GM10248 (cell line): ENCODE measurements at regions not wholly inside any gene's neighbourhood (a gene's known extent, or its start where the extent isn't known, plus 50 kb on each side); places are given as distances from the start of the nearest gene placed in this dataset.

Source experiments
- CTCF ChIA-PET: fragments of 300-600 bp; sonication (Branson Sonifier 250); formaldehyde crosslinking; extraction: SDS; loops from one replicate; lab custom pipeline; 2021; ENCODE audit warnings: antibody characterized with exemption; lab: Yijun Ruan, JAX
- POLR2A ChIA-PET: fragments of 350-650 bp; sonication (Branson Sonifier 250); formaldehyde crosslinking; extraction: SDS; loops from one replicate; lab custom pipeline; 2020; ENCODE audit warnings: antibody characterized with exemption; lab: Yijun Ruan, JAX
- DNase-seq: peaks from one replicate; pipeline ENCODE4 v3.0.0; 2012; ENCODE audit errors: extremely low spot score
- TF ChIP-seq, protein P1 (sequence below): IDR thresholded peaks from 2 replicates; pipeline ENCODE4 v1.5.1; 2012; ENCODE audit warnings: mild to moderate bottlenecking, low read depth; ENCODE audit errors: extremely low read depth, missing control alignments, control extremely low read depth

DNA sequence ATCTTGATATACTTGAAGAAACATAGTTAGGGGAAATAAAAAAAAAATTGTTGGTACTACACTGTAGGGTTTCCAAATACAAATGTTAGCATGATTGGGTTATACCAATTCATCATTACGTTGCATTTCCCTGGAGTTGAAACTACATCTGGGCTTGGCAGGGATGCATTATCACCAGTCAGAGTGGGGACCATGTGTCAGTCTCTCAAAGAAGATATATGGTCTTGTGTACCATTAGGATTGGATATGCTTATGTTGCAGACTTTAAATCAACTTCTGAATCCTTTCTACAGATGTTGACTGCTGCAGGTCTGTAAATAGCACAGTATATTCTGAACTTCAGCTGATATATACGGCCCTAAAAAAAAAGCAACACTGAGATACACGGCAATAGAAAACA is 188.5 kb downstream of the SLIT2 start:
- ChIA-PET POLR2A (no interaction called here), CTCF (no interaction called here)
- TF ChIP-seq, protein P1, sequence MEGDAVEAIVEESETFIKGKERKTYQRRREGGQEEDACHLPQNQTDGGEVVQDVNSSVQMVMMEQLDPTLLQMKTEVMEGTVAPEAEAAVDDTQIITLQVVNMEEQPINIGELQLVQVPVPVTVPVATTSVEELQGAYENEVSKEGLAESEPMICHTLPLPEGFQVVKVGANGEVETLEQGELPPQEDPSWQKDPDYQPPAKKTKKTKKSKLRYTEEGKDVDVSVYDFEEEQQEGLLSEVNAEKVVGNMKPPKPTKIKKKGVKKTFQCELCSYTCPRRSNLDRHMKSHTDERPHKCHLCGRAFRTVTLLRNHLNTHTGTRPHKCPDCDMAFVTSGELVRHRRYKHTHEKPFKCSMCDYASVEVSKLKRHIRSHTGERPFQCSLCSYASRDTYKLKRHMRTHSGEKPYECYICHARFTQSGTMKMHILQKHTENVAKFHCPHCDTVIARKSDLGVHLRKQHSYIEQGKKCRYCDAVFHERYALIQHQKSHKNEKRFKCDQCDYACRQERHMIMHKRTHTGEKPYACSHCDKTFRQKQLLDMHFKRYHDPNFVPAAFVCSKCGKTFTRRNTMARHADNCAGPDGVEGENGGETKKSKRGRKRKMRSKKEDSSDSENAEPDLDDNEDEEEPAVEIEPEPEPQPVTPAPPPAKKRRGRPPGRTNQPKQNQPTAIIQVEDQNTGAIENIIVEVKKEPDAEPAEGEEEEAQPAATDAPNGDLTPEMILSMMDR, result no peak
- DNase-seq, result no peak

DNA sequence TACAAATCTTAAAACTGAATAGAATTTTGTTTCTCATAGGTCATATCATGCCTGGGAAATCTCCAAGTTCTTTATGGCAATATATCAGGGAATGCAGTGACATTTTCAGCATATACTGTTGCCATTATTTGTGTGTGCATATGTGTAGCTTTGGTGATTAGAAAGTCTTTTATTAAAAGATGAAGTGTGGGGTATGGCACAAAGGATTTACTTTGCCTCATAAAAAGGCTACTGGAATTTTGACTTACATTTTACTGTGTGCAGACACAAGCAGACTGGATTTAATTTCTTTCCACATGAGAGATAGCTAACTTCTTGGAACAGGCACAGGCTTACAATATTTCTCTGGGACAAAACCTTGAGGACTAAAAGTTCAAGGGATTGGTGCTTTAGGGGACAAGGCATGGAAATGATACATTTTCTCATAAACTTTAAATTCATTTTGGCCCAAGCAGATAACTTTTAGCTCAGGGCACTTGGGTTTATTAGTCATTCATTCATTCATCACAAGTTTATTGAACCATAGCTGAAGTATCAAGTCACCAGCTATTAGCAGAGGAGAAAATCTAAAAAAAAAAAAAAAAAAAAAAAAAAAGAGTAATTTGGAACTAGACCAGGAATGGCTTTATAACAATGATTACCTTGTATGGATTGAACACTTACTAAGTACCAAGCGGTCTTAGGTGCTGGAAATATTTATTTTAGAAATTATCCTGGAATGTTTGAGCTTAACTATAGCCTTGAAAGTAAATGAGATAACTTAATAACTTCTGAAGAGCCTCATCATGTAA is 191.5 kb downstream of the SLIT2 start:
- ChIA-PET POLR2A (no interaction called here), CTCF (interaction anchor here (1.4 to 2.0 kb wide), 3 partner anchors 10 to 14 kb away, joined by 3 to 7 read pairs (median 3); no protein-coding TSS in a partner anchor)
- no peak for DNase-seq
- TF ChIP-seq, protein P1, result no peak

DNA sequence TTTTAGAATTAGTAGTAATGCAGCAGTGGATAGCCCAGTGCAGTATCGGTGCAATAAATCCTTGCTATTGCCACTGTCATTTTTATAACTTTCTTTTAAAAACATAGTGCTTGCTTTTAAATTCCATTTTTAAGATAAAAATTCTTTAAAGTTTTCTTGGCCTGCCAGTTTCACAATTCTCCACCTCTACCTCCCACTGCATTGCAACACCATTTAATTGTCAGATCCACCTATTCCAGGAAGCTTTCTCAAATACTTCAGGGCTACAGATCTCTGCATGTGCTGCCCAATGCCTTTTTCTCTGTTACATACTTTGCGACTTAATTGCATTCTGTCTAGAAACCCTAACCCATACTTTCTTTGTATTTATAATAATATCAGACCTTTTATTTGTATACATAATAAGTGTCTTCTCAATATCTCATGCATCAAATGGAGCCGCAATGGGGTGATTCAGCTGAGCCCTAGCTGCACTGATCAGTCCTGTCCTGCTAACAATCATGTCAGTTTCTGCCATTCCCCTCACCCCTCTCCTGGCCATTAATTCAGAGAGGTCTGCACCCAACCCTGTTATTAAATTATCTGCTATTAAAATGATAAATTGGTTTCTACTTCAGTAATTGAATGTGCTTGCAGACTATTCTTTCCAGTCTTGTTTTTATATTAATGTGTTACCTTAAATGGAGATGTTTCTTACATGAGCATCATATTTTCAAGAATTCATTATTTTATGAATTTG is 193.1 kb downstream of the SLIT2 start:
- POLR2A ChIA-PET, result no interaction called here

DNA sequence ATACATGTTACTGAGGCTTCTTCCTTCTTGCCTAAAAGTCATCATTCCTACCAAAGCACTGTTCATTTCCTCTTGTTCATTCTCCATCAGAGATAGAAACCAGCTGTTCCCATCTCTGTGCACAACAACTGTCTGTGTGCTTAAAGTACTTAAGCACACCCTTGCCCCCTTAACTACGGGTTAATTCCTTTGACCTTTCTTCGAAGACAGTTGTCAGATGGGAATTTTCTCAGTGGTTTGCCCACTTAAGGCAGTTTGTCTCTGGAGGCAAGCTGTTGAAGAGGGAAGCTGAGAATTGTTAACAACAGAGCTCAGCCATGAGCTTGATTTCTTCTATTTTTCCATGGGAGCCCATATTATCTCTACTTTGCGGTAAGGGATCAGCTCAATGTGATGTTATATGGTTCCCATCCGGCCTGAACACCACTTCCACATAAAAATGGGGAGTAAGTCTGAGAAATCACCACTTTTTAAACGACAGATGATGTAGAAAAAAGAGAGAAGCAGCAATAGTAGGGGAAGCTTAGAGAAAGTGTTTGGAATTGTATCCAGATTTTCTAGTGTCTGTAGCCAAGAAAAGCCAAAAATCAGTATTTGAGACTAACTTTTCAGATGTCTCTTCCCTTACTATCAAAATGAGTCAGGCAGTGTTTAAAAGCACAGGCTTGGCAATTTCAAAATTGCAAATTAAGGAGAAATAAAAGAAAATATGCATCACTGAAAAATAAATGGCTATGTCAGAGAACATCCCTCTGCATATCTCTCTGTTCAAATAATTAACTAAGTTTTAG is 194.4 kb downstream of the SLIT2 start:
- TF ChIP-seq, protein P1, result no peak
- ChIA-PET CTCF (interaction anchor here (1.0 to 1.7 kb wide), 4 partner anchors 12 to 50 kb away, joined by 3 to 5 read pairs (median 4); no protein-coding TSS in a partner anchor), POLR2A (no interaction called here)
- no peak for DNase-seq

More for the DNA sequence above, 193.1 kb downstream of the SLIT2 start:
- DNase-seq, result no peak
- TF ChIP-seq, protein P1, result no peak
- CTCF ChIA-PET, result interaction anchor here (1.4 to 1.6 kb wide), 2 partner anchors 12 to 14 kb away, joined by 3 to 4 read pairs; no protein-coding TSS in a partner anchor

DNA sequence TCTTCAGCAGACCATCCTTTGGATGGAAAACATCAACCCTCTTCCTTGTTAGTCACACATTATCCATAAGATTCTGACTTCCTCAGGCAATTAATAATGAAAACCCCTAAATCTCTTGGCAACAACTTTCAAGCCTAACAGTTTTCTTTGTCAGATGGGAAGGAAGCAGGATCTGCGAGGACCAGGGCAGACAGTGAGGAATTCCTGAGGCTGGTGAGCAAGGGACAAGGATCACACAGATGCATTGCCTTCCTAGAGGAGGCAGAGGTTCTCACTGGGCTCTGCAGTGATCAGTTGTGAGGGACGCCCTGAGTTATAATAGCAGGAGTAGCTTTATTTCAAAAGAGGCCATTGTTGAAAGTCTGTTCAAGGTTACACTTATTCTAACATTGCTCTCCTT is 195.4 kb downstream of the SLIT2 start:
- TF ChIP-seq, protein P1, result no peak
- ChIA-PET CTCF (interaction anchor here (1.7 kb wide), 1 partner anchor 51 kb away, joined by 5 read pairs; no protein-coding TSS in a partner anchor), POLR2A (no interaction called here)
- no peak for DNase-seq

DNA sequence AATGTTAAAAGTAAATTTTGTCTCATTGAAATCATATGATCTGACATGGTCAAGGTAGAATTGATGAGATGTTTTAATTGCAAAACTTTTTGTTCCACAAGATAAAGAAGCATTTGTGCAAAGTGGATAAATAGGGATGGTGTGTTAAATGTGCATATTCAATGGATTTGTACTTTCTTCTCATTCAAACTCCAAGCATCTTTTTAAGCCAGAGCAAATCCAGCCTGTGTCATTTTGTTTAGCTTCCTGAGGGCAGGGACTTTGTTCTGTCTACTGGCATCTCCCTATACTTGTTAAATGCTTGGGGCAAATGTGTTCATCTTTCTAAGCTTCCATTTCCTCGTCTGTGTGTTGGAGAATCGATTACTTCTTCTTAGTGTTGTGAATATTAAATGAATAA is 200.3 kb downstream of the SLIT2 start:
- ChIA-PET CTCF (interaction anchor here (1.5 kb wide), 1 partner anchor 9 kb away, joined by 4 read pairs; no protein-coding TSS in a partner anchor), POLR2A (no interaction called here)
- TF ChIP-seq, protein P1, result no peak
- no peak for DNase-seq
